H1 (cell line): ENCODE measurements at regions not wholly inside any gene's neighbourhood (a gene's known extent, or its start where the extent isn't known, plus 50 kb on each side); places are given as distances from the start of the nearest gene placed in this dataset.

Source experiments
- CTCF ChIA-PET: fragments of 300-600 bp; sonication (Branson Sonifier 250); formaldehyde crosslinking; loops from one replicate; lab custom pipeline; 2021; ENCODE audit not compliant: partially characterized antibody; lab: Charles Lee
- POLR2A ChIA-PET: fragments of 300-600 bp; sonication (Branson Sonifier 250); formaldehyde crosslinking; loops from one replicate; lab custom pipeline; 2021; ENCODE audit warnings: inconsistent platforms; ENCODE audit not compliant: partially characterized antibody; lab: Charles Lee
- DNase-seq, 2 experiments: peaks; one replicate each; pipeline versions ENCODE4 v3.0.0 to v3.0.0-alpha.2; 2010 to 2022; ENCODE audit warnings: low spot score in 2 of 2, low read depth in 1 of 2, mixed read lengths in 1 of 2
- FAIRE-seq: peaks from 2 replicates; lab custom pipeline; 2011; peaks lifted over from hg19 to GRCh38; lab: Jason Lieb, UNC
- H2AFZ ChIP-seq: 2 replicates; pipeline ENCODE4 v1.8.1; 2012; ENCODE audit warnings: low read length, inconsistent platforms
- H2AK5ac ChIP-seq: 2 replicates; pipeline ENCODE4 v1.6.1; 2013; ENCODE audit warnings: low read depth, low read length
- H2BK120ac ChIP-seq: replicated peaks from 2 replicates; pipeline ENCODE3; 2013; ENCODE audit warnings: low read depth, low read length, inconsistent platforms
- H2BK12ac ChIP-seq: 2 replicates; pipeline ENCODE4 v1.6.1; 2013; ENCODE audit warnings: low read depth, low read length
- H2BK15ac ChIP-seq: 2 replicates; pipeline ENCODE4 v1.6.1; 2013; ENCODE audit warnings: low read length
- H2BK20ac ChIP-seq: 2 replicates; pipeline ENCODE4 v1.6.1; 2013; ENCODE audit warnings: low read length
- H2BK5ac ChIP-seq: 2 replicates; pipeline ENCODE4 v1.6.1; 2013; ENCODE audit warnings: low read depth, low read length
- H3K14ac ChIP-seq: 2 replicates; pipeline ENCODE4 v1.6.1; 2013; ENCODE audit warnings: inconsistent platforms; ENCODE audit not compliant: insufficient read length
- H3K18ac ChIP-seq: 2 replicates; pipeline ENCODE4 v1.6.1; 2013; ENCODE audit warnings: low read length; ENCODE audit errors: extremely low read depth
- H3K23ac ChIP-seq: 2 replicates; pipeline ENCODE4 v1.6.1; 2013; ENCODE audit warnings: inconsistent platforms; ENCODE audit not compliant: insufficient read length
- H3K23me2 ChIP-seq: 2 replicates; pipeline ENCODE4 v1.6.1; 2013; ENCODE audit warnings: low read depth, low read length
- H3K27ac ChIP-seq: 2 replicates; pipeline ENCODE4 v1.6.1; 2011; ENCODE audit warnings: low read depth, low read length, inconsistent platforms
- H3K27me3 ChIP-seq, 4 experiments: replicated peaks in 1 of 4; 1 replicate in 1 of 4; 2 replicates in 3 of 4; pipeline versions ENCODE4 v1.6.1 to v1.8.1; 2011 to 2013; ENCODE audit warnings: low read length in 3 of 4, mild to moderate bottlenecking in 3 of 4, inconsistent platforms in 2 of 4, mixed read lengths in 2 of 4, moderate library complexity in 1 of 4; ENCODE audit not compliant: control insufficient read depth in 3 of 4, insufficient read depth in 3 of 4; ENCODE audit errors: extremely low read depth in 1 of 4
- H3K36me3 ChIP-seq, 4 experiments: 2 replicates each; pipeline versions ENCODE4 v1.6.1 to v1.8.1; 2011 to 2013; ENCODE audit warnings: mild to moderate bottlenecking in 4 of 4, low read length in 3 of 4, moderate library complexity in 2 of 4, control low read depth in 1 of 4, inconsistent platforms in 1 of 4; ENCODE audit not compliant: insufficient read depth in 4 of 4, control insufficient read depth in 2 of 4
- H3K4ac ChIP-seq: replicated peaks from 2 replicates; pipeline ENCODE3; 2013; ENCODE audit warnings: low read length, low read depth, mixed read lengths, inconsistent platforms; ENCODE audit not compliant: insufficient read length
- H3K4me1 ChIP-seq, 4 experiments: replicated peaks in 1 of 4; 1 replicate in 1 of 4; 2 replicates in 3 of 4; pipeline versions ENCODE4 v1.6.1 to v1.8.1; 2011 to 2013; ENCODE audit warnings: low read length in 3 of 4, inconsistent platforms in 2 of 4, mixed read lengths in 1 of 4; ENCODE audit not compliant: insufficient read depth in 4 of 4, control insufficient read depth in 3 of 4
- H3K4me2 ChIP-seq, 2 experiments: 2 replicates each; pipeline versions ENCODE4 v1.6.1 to v1.8.1; 2011 to 2013; ENCODE audit warnings: low read depth in 2 of 2, low read length in 2 of 2, control low read depth in 1 of 2, inconsistent platforms in 1 of 2, mild to moderate bottlenecking in 1 of 2; ENCODE audit not compliant: insufficient read depth in 1 of 2
- H3K4me3 ChIP-seq, 4 experiments: fragments of 200-600, 300-600 bp in 1 of 4; sonication (generic), shearing (Covaris generic), sonication (Bioruptor Twin) in 1 of 4; 2 replicates each; pipeline versions ENCODE4 v1.5.1 to v1.8.1; 2011 to 2016; ENCODE audit warnings: low read length in 4 of 4, low read depth in 3 of 4, control low read depth in 2 of 4, inconsistent platforms in 2 of 4, mild to moderate bottlenecking in 2 of 4, mixed read lengths in 1 of 4, moderate library complexity in 1 of 4; ENCODE audit not compliant: insufficient read depth in 2 of 4; ENCODE audit errors: extremely low read depth in 1 of 4
- H3K56ac ChIP-seq: replicated peaks from 2 replicates; pipeline ENCODE3; 2013; ENCODE audit warnings: low read depth, mild to moderate bottlenecking, mixed read lengths, low read length, inconsistent platforms; ENCODE audit not compliant: insufficient read length
- H3K79me1 ChIP-seq: 2 replicates; pipeline ENCODE4 v1.6.1; 2013; ENCODE audit warnings: low read depth, low read length, control low read depth
- H3K79me2 ChIP-seq, 2 experiments: 2 replicates each; pipeline versions ENCODE4 v1.6.1 to v1.8.1; 2012 to 2013; ENCODE audit warnings: low read length in 2 of 2, mild to moderate bottlenecking in 2 of 2, inconsistent platforms in 1 of 2; ENCODE audit not compliant: insufficient read depth in 2 of 2, control insufficient read depth in 1 of 2
- H3K9ac ChIP-seq, 4 experiments: replicated peaks in 1 of 4; 1 replicate in 1 of 4; 2 replicates in 3 of 4; pipeline versions ENCODE4 v1.6.1 to v1.8.1; 2011 to 2013; ENCODE audit warnings: low read depth in 3 of 4, low read length in 3 of 4, control low read depth in 2 of 4, mild to moderate bottlenecking in 2 of 4, moderate library complexity in 2 of 4, inconsistent platforms in 1 of 4; ENCODE audit errors: extremely low read depth in 1 of 4
- H3K9me3 ChIP-seq, 2 experiments: 2 replicates each; pipeline versions ENCODE4 v1.6.1 to v1.8.1; 2012 to 2013; ENCODE audit warnings: mild to moderate bottlenecking in 2 of 2, moderate library complexity in 2 of 2, control low read depth in 1 of 2, inconsistent platforms in 1 of 2, low read depth in 1 of 2, low read length in 1 of 2, mixed read lengths in 1 of 2; ENCODE audit not compliant: insufficient read depth in 2 of 2
- H4K20me1 ChIP-seq, 2 experiments: replicated peaks in 1 of 2; 2 replicates each; pipeline versions ENCODE3 to v1.8.1; 2011 to 2013; ENCODE audit warnings: inconsistent platforms in 2 of 2, low read length in 2 of 2, mild to moderate bottlenecking in 1 of 2; ENCODE audit not compliant: insufficient read depth in 2 of 2, control insufficient read depth in 1 of 2
- H4K5ac ChIP-seq: 2 replicates; pipeline ENCODE4 v1.6.1; 2013; ENCODE audit warnings: low read length, low read depth, mixed read lengths, inconsistent platforms; ENCODE audit not compliant: insufficient read length
- H4K8ac ChIP-seq: 2 replicates; pipeline ENCODE4 v1.8.0; 2013; ENCODE audit warnings: mild to moderate bottlenecking, moderate library complexity, low read length, inconsistent platforms; ENCODE audit not compliant: insufficient read depth; ENCODE audit errors: extremely low read depth
- H4K91ac ChIP-seq: replicated peaks from 2 replicates; pipeline ENCODE3; 2013; ENCODE audit warnings: low read length, mixed read lengths, inconsistent platforms; ENCODE audit not compliant: insufficient read length
- KDM1A ChIP-seq: fragments of 200-600, 300-600 bp; sonication (generic); IDR thresholded peaks from 2 replicates; pipeline ENCODE4 v1.7.1; 2016; ENCODE audit warnings: mild to moderate bottlenecking, low read length, borderline replicate concordance
- POLR2A ChIP-seq, 2 experiments: IDR thresholded peaks; 1 replicate in 1 of 2; 2 replicates in 1 of 2; pipeline ENCODE4 v1.6.1; 2011; ENCODE audit warnings: low read depth in 2 of 2, low read length in 2 of 2, mild to moderate bottlenecking in 2 of 2; ENCODE audit errors: control extremely low read depth in 1 of 2

- TF ChIP-seq KDM1A (no peak), POLR2A (IDR thresholded peaks at IDR 0.05; ENCODE audit: control extremely low read depth in 1 of 2, low read depth in 2 of 2, low read length in 2 of 2) (no peak)
- H3K18ac ChIP-seq = no peak overlapping the region
- no peaks in the 10 kb centered on the region for H3K79me2 ChIP-seq
- no peak overlapping the region for H3K4me2 ChIP-seq
- no peaks in the 10 kb centered on the region for H3K27me3 ChIP-seq
- no peak overlapping the region for H2BK120ac ChIP-seq
- no peaks in the 10 kb centered on the region for H3K36me3 ChIP-seq
- H3K9ac ChIP-seq = no peak overlapping the region
- no peak for DNase-seq
- H3K4me1 ChIP-seq = no peaks in the 10 kb centered on the region; a peak in 1 of 7 replicates
- H4K5ac ChIP-seq = no peak overlapping the region
- H3K23ac ChIP-seq = no peak overlapping the region
- H3K23me2 ChIP-seq = no peaks in the 10 kb centered on the region
- no peaks in the 10 kb centered on the region for H4K20me1 ChIP-seq
- no peak overlapping the region for H3K4ac ChIP-seq
- no peaks in the 10 kb centered on the region for H3K9me3 ChIP-seq
- H3K14ac ChIP-seq = no peak overlapping the region
- no peak overlapping the region for H2AFZ ChIP-seq
- H3K27ac ChIP-seq = no peak overlapping the region
- H2AK5ac ChIP-seq = no peak overlapping the region
- no peaks in the 10 kb centered on the region for H3K79me1 ChIP-seq
- H3K4me3 ChIP-seq = no peak overlapping the region
- H2BK12ac ChIP-seq = no peak overlapping the region
- no peak overlapping the region for H4K91ac ChIP-seq
- no peak overlapping the region for H2BK15ac ChIP-seq
- H2BK20ac ChIP-seq = no peak overlapping the region
- ChIA-PET POLR2A (no interaction called here), CTCF (no interaction called here)
- no peak overlapping the region for H4K8ac ChIP-seq
- no peak overlapping the region for H3K56ac ChIP-seq
- FAIRE-seq = no peak
- H2BK5ac ChIP-seq = no peak overlapping the region
These were observed 60.8 kb downstream of the CGGBP1 start for GRCh38 chr3:87997966-87998365.
